ENCODE measurements at regions not wholly inside any gene's neighbourhood (a gene's known extent, or its start where the extent isn't known, plus 50 kb on each side); places are given as distances from the start of the nearest gene placed in this dataset.

- FAIRE-seq = no peak
These were observed 57.2 kb downstream of the SOX1 start for GRCh38 chr13:112124141-112124540.

- FAIRE-seq = no peak
These were observed 60.8 kb downstream of the SOX1 start for GRCh38 chr13:112127564-112128330.

- FAIRE-seq = no peak
These were observed 61.3 kb downstream of the SOX1 start for GRCh38 chr13:112128331-112128610.

- FAIRE-seq = no peak
These were observed 63.5 kb downstream of the SOX1 start for GRCh38 chr13:112130418-112130817.

- FAIRE-seq = no peak
These were observed 64.2 kb downstream of the SOX1 start for GRCh38 chr13:112131081-112131712.

GRCh38 chr13:112131713-112132113 lies 64.8 kb downstream of the SOX1 start:
- no peak for FAIRE-seq

GRCh38 chr13:112132142-112132541 lies 65.2 kb downstream of the SOX1 start:
- FAIRE-seq = no peak

GRCh38 chr13:112132619-112133018 lies 65.7 kb downstream of the SOX1 start:
- no peak for FAIRE-seq

GRCh38 chr13:112133499-112134390 lies 66.8 kb downstream of the SOX1 start:
- FAIRE-seq = no peak

GRCh38 chr13:112134391-112135075 lies 67.6 kb downstream of the SOX1 start:
- FAIRE-seq = no peak

- FAIRE-seq = no peak
These were observed 69.1 kb downstream of the SOX1 start for GRCh38 chr13:112136095-112136494.

- FAIRE-seq = no peak
These were observed 70.2 kb downstream of the SOX1 start for GRCh38 chr13:112137144-112137543.

- no peak for FAIRE-seq
These were observed 73.4 kb downstream of the SOX1 start for GRCh38 chr13:112140366-112140765.

GRCh38 chr13:112141643-112142400 lies 74.9 kb downstream of the SOX1 start:
- FAIRE-seq = no peak

GRCh38 chr13:112142401-112142930 lies 75.5 kb downstream of the SOX1 start:
- no peak for FAIRE-seq

GRCh38 chr13:112143046-112143752 lies 76.2 kb downstream of the SOX1 start:
- FAIRE-seq = no peak

- FAIRE-seq = no peak
These were observed 77.0 kb downstream of the SOX1 start for GRCh38 chr13:112143753-112144615.

- no peak for FAIRE-seq
These were observed 77.9 kb downstream of the SOX1 start for GRCh38 chr13:112144616-112145550.

All from endometrium (tissue), 2 donors.